KMS-11 (cell line): ENCODE measurements at regions not wholly inside any gene's neighbourhood (a gene's known extent, or its start where the extent isn't known, plus 50 kb on each side); places are given as distances from the start of the nearest gene placed in this dataset.

Source experiments
- H2AFZ ChIP-seq: fragments of 200-600 bp; sonication (generic); 2 replicates; pipeline ENCODE4 v1.6.1; 2016; ENCODE audit warnings: antibody characterized with exemption, mixed run types, low read depth
- H3K27ac ChIP-seq: fragments of 200-600 bp; sonication (generic); 2 replicates; pipeline ENCODE4 v1.6.1; 2016; ENCODE audit warnings: mild to moderate bottlenecking, mixed run types
- H3K27me3 ChIP-seq: fragments of 200-600 bp; sonication (generic); 2 replicates; pipeline ENCODE4 v1.6.1; 2017; ENCODE audit warnings: mild to moderate bottlenecking, low read depth, mixed run types, moderate library complexity; ENCODE audit not compliant: insufficient read depth
- H3K36me3 ChIP-seq: fragments of 200-600 bp; sonication (generic); 2 replicates; pipeline ENCODE4 v1.6.1; 2017; ENCODE audit warnings: mild to moderate bottlenecking, mixed run types; ENCODE audit not compliant: insufficient read depth
- H3K4me1 ChIP-seq: fragments of 200-600 bp; sonication (generic); 2 replicates; pipeline ENCODE4 v1.6.1; 2016; ENCODE audit warnings: mild to moderate bottlenecking, low read depth, mixed run types; ENCODE audit not compliant: poor library complexity, severe bottlenecking
- H3K4me2 ChIP-seq: fragments of 200-600 bp; sonication (generic); 2 replicates; pipeline ENCODE4 v1.7.0; 2016; ENCODE audit warnings: mild to moderate bottlenecking, mixed run types
- H3K4me3 ChIP-seq: fragments of 200-600 bp; sonication (generic); IDR thresholded peaks from 2 replicates; pipeline ENCODE4 v1.6.1; 2017; ENCODE audit warnings: low read depth, low read length, mixed read lengths; ENCODE audit not compliant: insufficient read depth
- H3K79me2 ChIP-seq: fragments of 200-600 bp; sonication (generic); 2 replicates; pipeline ENCODE4 v1.6.1; 2016; ENCODE audit warnings: low read depth, mixed run types; ENCODE audit not compliant: insufficient read depth
- H3K9ac ChIP-seq: fragments of 200-600 bp; sonication (generic); 2 replicates; pipeline ENCODE4 v1.6.1; 2016; ENCODE audit warnings: mild to moderate bottlenecking, mixed run types
- H4K20me1 ChIP-seq: fragments of 200-600 bp; sonication (generic); 2 replicates; pipeline ENCODE4 v1.6.1; 2016; ENCODE audit warnings: mild to moderate bottlenecking, mixed run types; ENCODE audit not compliant: insufficient read depth
- TF ChIP-seq, protein P1 (sequence below): fragments of 200-600 bp; sonication (generic); conservative IDR thresholded peaks from 2 replicates; pipeline ENCODE4 v1.6.1; 2017; ENCODE audit warnings: low read depth, mild to moderate bottlenecking, antibody characterized with exemption, low read length, moderate library complexity, mixed read lengths

DNA sequence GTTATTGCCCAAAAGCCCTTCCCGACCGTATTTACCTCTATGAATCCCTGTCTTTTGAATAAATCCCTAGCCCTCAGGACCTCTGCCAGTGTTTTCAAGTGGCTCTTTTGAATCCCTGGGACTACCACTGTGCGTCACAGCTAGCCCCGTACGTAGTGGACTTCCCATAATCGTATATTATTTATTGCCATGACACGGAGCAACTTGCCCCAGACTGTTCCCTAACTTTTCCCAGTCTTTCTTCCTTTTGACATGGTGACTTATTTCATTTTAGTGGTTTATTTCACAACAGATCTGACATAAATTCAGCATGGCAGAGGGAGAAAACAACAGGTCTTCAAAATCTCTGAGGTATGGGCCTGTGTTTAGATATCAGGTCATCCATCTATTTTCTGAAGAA, 318.6 kb upstream of the KLF6 start:
- no peaks in the 10 kb centered on the region for H4K20me1 ChIP-seq
- no peak overlapping the region for H3K9ac ChIP-seq
- peak overlapping the region; percentile 83 for H3K4me2 ChIP-seq
- H3K79me2 ChIP-seq, result no peaks in the 10 kb centered on the region
- no peaks in the 10 kb centered on the region for H3K27me3 ChIP-seq
- TF ChIP-seq, protein P1, sequence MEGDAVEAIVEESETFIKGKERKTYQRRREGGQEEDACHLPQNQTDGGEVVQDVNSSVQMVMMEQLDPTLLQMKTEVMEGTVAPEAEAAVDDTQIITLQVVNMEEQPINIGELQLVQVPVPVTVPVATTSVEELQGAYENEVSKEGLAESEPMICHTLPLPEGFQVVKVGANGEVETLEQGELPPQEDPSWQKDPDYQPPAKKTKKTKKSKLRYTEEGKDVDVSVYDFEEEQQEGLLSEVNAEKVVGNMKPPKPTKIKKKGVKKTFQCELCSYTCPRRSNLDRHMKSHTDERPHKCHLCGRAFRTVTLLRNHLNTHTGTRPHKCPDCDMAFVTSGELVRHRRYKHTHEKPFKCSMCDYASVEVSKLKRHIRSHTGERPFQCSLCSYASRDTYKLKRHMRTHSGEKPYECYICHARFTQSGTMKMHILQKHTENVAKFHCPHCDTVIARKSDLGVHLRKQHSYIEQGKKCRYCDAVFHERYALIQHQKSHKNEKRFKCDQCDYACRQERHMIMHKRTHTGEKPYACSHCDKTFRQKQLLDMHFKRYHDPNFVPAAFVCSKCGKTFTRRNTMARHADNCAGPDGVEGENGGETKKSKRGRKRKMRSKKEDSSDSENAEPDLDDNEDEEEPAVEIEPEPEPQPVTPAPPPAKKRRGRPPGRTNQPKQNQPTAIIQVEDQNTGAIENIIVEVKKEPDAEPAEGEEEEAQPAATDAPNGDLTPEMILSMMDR, result no peak
- H2AFZ ChIP-seq, result no peak overlapping the region
- H3K4me1 ChIP-seq, result peaks cover 54% of the 10 kb centered on the region
- no peak overlapping the region for H3K27ac ChIP-seq
- no peak overlapping the region for H3K4me3 ChIP-seq
- H3K36me3 ChIP-seq, result no peaks in the 10 kb centered on the region

DNA sequence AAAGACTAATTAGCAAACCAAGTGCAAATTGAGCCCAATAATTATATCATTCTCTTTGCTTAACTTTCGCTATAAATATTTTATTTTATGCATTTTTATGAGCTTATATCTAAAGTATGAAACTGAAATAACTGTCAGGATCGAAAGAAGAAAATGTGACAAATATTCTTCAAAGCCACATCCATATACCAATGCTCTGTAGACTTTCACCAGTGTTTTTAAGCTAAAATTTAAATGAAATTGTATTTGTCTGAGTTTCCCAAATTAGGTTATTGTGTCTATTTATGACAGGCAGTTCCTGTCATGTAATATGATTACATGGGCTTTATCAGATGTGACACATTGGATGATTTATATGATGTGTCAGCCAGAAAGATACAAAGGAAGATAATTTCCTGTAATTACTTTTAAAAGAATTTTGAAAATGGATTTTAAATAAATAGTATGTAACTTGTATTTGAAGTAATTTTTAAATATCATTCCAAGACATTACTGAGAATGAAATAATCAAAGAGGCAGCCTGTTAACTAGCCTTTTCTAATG, 317.9 kb upstream of the KLF6 start:
- Histone ChIP-seq H2AFZ (no peak overlapping the region), H4K20me1 (no peaks in the 10 kb centered on the region), H3K27me3 (no peaks in the 10 kb centered on the region), H3K9ac (no peak overlapping the region; the same call in 1 of the 2 replicates), H3K4me3 (no peak overlapping the region), H3K36me3 (no peaks in the 10 kb centered on the region), H3K4me1 (peaks cover 54% of the 10 kb centered on the region), H3K27ac (peak overlapping the region; percentile 46), H3K79me2 (no peaks in the 10 kb centered on the region), H3K4me2 (peak overlapping the region; percentile 83)
- TF ChIP-seq, protein P1, result no peak

DNA sequence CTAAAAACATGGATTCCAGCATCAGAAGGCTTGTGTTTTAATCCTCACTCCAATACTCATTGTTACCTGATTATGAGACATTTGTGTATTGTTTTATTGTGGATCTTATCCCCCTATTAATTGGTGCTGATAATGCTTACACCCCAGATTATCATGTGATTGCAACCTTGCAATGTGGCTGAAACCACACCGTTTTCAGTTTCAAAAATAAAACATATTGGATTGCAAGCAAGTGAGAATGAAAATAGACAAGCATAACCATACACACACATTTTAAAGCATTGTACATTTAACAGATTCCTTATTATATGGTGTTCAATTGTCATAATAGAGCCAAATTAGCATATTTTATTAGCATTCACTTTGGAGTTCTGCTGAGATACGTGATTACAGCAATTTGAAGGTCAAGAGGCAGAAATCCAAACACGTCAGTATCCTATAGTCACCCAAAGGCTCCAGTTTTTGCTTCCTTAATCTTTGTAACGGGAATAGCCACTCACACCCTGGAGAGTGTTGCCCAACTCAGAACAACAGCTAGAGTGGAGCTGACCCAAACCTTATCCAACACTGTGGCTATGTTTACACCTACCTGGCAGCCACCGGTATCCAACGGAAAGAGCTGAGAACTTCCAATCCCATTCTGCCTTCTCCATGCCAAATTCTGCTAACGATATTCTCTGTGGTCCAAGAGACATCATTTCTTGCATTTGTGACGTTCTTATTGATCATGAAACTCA, 317.1 kb upstream of the KLF6 start:
- Histone ChIP-seq H3K27ac (peak overlapping the region; percentile 46), H3K4me3 (no peak overlapping the region), H3K79me2 (no peaks in the 10 kb centered on the region), H2AFZ (peak overlapping the region; percentile 18; the same call in 1 of the 2 replicates), H3K9ac (no peak overlapping the region), H3K36me3 (no peaks in the 10 kb centered on the region), H4K20me1 (no peaks in the 10 kb centered on the region), H3K27me3 (no peaks in the 10 kb centered on the region), H3K4me1 (peaks cover 54% of the 10 kb centered on the region), H3K4me2 (peak overlapping the region; percentile 83)
- TF ChIP-seq, protein P1, result no peak

DNA sequence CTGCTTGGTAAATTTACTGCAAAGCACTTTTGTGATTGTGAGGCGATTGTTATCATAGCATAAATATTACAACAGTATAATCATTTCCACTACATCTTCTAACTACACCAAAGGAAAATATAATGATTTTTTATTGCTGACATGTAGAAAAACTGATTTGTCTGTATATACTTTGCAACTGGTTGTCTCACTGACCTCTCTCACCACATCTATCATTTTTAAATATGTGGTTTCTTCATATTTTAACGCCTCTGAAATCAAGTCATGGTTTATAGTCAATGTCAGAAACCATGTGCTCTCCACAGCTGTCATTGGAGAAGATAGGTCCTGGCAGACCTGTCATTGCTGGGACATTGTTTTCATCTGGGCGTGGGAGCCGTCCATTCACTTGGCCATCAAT, 315.4 kb upstream of the KLF6 start:
- H3K36me3 ChIP-seq, result no peaks in the 10 kb centered on the region
- no peaks in the 10 kb centered on the region for H4K20me1 ChIP-seq
- no peak overlapping the region for H3K27ac ChIP-seq
- no peak overlapping the region for H3K4me3 ChIP-seq
- peak overlapping the region; percentile 34 for H3K4me2 ChIP-seq
- TF ChIP-seq, protein P1, result no peak
- H3K9ac ChIP-seq, result no peak overlapping the region
- no peaks in the 10 kb centered on the region for H3K79me2 ChIP-seq
- H2AFZ ChIP-seq, result no peak overlapping the region
- no peaks in the 10 kb centered on the region for H3K27me3 ChIP-seq
- H3K4me1 ChIP-seq, result peaks cover 54% of the 10 kb centered on the region
